ENCODE measurements at regions not wholly inside any gene's neighbourhood (a gene's known extent, or its start where the extent isn't known, plus 50 kb on each side); places are given as distances from the start of the nearest gene placed in this dataset.

DNA sequence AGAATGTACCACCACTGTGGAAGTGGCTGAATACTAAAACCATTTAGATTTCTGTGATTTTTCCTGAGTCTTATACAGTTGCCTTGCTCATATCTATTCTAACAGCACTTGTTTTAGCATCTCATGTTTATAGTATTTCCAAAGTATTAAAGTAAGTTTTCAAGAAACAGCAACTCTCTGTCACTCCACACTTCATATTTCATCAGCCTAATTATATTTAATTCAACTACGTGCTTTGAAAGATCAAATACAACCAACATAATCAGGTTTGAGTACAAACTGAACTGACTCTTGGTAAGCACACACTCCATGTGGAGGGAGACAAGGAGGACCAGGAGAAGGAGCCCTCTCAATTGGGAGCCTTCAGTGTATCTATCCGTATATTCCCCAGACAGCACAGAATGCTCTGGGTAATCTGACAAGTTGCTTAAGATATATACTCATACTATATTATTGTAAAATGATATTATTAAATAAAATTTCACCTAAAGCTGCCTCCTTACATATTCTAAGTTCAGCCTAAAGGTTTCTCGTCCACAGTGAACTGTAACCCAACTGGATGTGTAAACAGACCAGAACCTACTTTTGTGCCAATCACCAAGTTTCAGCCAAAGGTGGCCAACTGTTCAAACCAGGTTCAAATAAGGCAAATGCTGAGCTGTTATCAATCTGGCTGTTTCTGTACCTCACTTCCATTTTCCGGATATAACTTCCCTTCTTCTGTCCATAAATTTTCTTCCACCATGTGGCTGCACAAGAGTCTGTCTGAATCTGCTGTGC is 105.0 kb upstream of the RASSF8 start:
- TF ChIP-seq FOXA1 (IDR thresholded peaks at IDR 0.05) (no peak), TAF1 (conservative IDR thresholded peaks at IDR 0.05) (no peak), HNF4G (IDR thresholded peaks at IDR 0.05) (no peak), FOXA2 (IDR thresholded peaks at IDR 0.05) (no peak), NR2F2 (IDR thresholded peaks at IDR 0.05) (no peak), EGR1 (IDR thresholded peaks at IDR 0.05; ENCODE audit: low read depth in 2 of 2) (no peak), REST (IDR thresholded peaks at IDR 0.05) (no peak)
- TF ChIP-seq, protein P1, sequence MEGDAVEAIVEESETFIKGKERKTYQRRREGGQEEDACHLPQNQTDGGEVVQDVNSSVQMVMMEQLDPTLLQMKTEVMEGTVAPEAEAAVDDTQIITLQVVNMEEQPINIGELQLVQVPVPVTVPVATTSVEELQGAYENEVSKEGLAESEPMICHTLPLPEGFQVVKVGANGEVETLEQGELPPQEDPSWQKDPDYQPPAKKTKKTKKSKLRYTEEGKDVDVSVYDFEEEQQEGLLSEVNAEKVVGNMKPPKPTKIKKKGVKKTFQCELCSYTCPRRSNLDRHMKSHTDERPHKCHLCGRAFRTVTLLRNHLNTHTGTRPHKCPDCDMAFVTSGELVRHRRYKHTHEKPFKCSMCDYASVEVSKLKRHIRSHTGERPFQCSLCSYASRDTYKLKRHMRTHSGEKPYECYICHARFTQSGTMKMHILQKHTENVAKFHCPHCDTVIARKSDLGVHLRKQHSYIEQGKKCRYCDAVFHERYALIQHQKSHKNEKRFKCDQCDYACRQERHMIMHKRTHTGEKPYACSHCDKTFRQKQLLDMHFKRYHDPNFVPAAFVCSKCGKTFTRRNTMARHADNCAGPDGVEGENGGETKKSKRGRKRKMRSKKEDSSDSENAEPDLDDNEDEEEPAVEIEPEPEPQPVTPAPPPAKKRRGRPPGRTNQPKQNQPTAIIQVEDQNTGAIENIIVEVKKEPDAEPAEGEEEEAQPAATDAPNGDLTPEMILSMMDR (IDR thresholded peaks at IDR 0.05; ENCODE audit: low read depth, low read length, missing input control) = no peak
- TF ChIP-seq, protein P2, sequence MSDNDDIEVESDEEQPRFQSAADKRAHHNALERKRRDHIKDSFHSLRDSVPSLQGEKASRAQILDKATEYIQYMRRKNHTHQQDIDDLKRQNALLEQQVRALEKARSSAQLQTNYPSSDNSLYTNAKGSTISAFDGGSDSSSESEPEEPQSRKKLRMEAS (IDR thresholded peaks at IDR 0.05) = no peak

Data from liver (tissue), 3 donors.